ENCODE measurements at regions not wholly inside any gene's neighbourhood (a gene's known extent, or its start where the extent isn't known, plus 50 kb on each side); places are given as distances from the start of the nearest gene placed in this dataset.

DNA sequence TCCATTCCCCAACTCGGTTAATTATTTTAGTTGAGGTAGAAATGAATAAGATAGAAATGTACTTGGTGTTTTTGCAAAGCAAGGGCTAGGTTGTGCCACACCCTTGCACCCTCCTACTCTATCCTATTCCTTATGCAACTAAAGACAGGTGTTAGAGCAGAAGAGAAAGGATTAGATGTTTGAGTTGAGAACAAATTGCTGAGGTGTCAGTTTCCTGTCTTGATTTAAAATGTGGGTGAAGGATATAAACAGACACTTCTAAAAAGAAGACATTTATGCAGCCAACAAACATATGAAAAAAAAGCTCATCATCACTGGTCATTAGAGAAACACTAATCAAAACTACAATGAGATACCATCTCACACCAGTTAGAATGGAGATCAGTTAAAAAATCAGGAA lies 1256.2 kb downstream of the CNTNAP5 start:
- TF ChIP-seq, protein P1, sequence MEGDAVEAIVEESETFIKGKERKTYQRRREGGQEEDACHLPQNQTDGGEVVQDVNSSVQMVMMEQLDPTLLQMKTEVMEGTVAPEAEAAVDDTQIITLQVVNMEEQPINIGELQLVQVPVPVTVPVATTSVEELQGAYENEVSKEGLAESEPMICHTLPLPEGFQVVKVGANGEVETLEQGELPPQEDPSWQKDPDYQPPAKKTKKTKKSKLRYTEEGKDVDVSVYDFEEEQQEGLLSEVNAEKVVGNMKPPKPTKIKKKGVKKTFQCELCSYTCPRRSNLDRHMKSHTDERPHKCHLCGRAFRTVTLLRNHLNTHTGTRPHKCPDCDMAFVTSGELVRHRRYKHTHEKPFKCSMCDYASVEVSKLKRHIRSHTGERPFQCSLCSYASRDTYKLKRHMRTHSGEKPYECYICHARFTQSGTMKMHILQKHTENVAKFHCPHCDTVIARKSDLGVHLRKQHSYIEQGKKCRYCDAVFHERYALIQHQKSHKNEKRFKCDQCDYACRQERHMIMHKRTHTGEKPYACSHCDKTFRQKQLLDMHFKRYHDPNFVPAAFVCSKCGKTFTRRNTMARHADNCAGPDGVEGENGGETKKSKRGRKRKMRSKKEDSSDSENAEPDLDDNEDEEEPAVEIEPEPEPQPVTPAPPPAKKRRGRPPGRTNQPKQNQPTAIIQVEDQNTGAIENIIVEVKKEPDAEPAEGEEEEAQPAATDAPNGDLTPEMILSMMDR (conservative IDR thresholded peaks at IDR 0.05 in 1 of 2, IDR thresholded peaks at IDR 0.05 in 1 of 2; ENCODE audit: extremely low read depth in 1 of 2, insufficient read depth in 1 of 2, low read depth in 1 of 2, low read length in 2 of 2) = no peak
- TF ChIP-seq EZH2 (IDR thresholded peaks at IDR 0.05; ENCODE audit: borderline replicate concordance, low read length) = no peak
